ENCODE measurements at regions not wholly inside any gene's neighbourhood (a gene's known extent, or its start where the extent isn't known, plus 50 kb on each side); places are given as distances from the start of the nearest gene placed in this dataset.
A peak's percentile ranks its signal among the peaks of the same experiment; 100 is the strongest.

- H3K4me3 ChIP-seq (ENCODE audit: low read length): no peak overlapping the region
- no peaks in the 10 kb centered on the region for H3K27me3 ChIP-seq (ENCODE audit: insufficient read depth, low read depth, low read length)
- no peaks in the 10 kb centered on the region for H4K20me1 ChIP-seq (ENCODE audit: insufficient read depth)
- H3K9me3 ChIP-seq (ENCODE audit: low read length): no peaks in the 10 kb centered on the region
- H3K9ac ChIP-seq (ENCODE audit: low read length): no peak overlapping the region
- no peak overlapping the region for H3K27ac ChIP-seq (ENCODE audit: low read length)
- no peaks in the 10 kb centered on the region for H3F3A ChIP-seq (ENCODE audit: insufficient read depth, low read length, poor library complexity, severe bottlenecking)
- H3K36me3 ChIP-seq (ENCODE audit: insufficient read depth, low read length): no peaks in the 10 kb centered on the region
- no peak overlapping the region for H2AFZ ChIP-seq (ENCODE audit: low read depth, low read length)
- no peak overlapping the region for H3K4me2 ChIP-seq (ENCODE audit: low read length)
- TF ChIP-seq EP300 (conservative IDR thresholded peaks at IDR 0.05; ENCODE audit: poor library complexity, severe bottlenecking): peak; percentile 82
- no peak for TF ChIP-seq EZH2 (IDR thresholded peaks at IDR 0.05; ENCODE audit: borderline replicate concordance, insufficient read depth, low read length, poor library complexity, severe bottlenecking)
- no peak for TF ChIP-seq RAD21 (conservative IDR thresholded peaks at IDR 0.05)
- TF ChIP-seq POLR2AphosphoS5 (IDR thresholded peaks at IDR 0.05): peak; percentile 51
- no peak for TF ChIP-seq MXI1 (conservative IDR thresholded peaks at IDR 0.05; ENCODE audit: poor library complexity, severe bottlenecking)
- TF ChIP-seq CTCF (IDR thresholded peaks at IDR 0.05; ENCODE audit: poor library complexity, severe bottlenecking): no peak
- no peaks in the 10 kb centered on the region for H3K9me2 ChIP-seq (ENCODE audit: insufficient read depth, low read length)
- no peaks in the 10 kb centered on the region for H3K79me2 ChIP-seq (replicated peaks; ENCODE audit: insufficient read depth, low read length)
These were observed 394.0 kb downstream of the MEIS1 start for GRCh38 chr2:66828876-66829275.

- no peaks in the 10 kb centered on the region for H3K27me3 ChIP-seq (ENCODE audit: insufficient read depth, low read depth, low read length)
- no peaks in the 10 kb centered on the region for H3K36me3 ChIP-seq (ENCODE audit: insufficient read depth, low read length)
- no peak overlapping the region for H3K4me2 ChIP-seq (ENCODE audit: low read length)
- no peak for TF ChIP-seq SMC3 (conservative IDR thresholded peaks at IDR 0.05; ENCODE audit: poor library complexity)
- TF ChIP-seq MXI1 (conservative IDR thresholded peaks at IDR 0.05; ENCODE audit: poor library complexity, severe bottlenecking): no peak
- TF ChIP-seq TAF1 (IDR thresholded peaks at IDR 0.05; ENCODE audit: low read depth): no peak
- TF ChIP-seq POLR2AphosphoS5 (IDR thresholded peaks at IDR 0.05): no peak
- no peak for TF ChIP-seq CTCF (IDR thresholded peaks at IDR 0.05; ENCODE audit: poor library complexity, severe bottlenecking)
- TF ChIP-seq REST (IDR thresholded peaks at IDR 0.05; ENCODE audit: borderline replicate concordance): no peak
- no peak for TF ChIP-seq EZH2 (IDR thresholded peaks at IDR 0.05; ENCODE audit: borderline replicate concordance, insufficient read depth, low read length, poor library complexity, severe bottlenecking)
- TF ChIP-seq EP300 (conservative IDR thresholded peaks at IDR 0.05; ENCODE audit: poor library complexity, severe bottlenecking): no peak
- no peak for TF ChIP-seq RAD21 (conservative IDR thresholded peaks at IDR 0.05)
- no peak overlapping the region for H3K9ac ChIP-seq (ENCODE audit: low read length)
- H3K27ac ChIP-seq (ENCODE audit: low read length): no peak overlapping the region
- no peaks in the 10 kb centered on the region for H3K9me3 ChIP-seq (ENCODE audit: low read length)
- no peaks in the 10 kb centered on the region for H4K20me1 ChIP-seq (ENCODE audit: insufficient read depth)
- H3F3A ChIP-seq (ENCODE audit: insufficient read depth, low read length, poor library complexity, severe bottlenecking): no peaks in the 10 kb centered on the region
- no peak overlapping the region for H2AFZ ChIP-seq (ENCODE audit: low read depth, low read length)
- H3K9me2 ChIP-seq (ENCODE audit: insufficient read depth, low read length): no peaks in the 10 kb centered on the region
- no peaks in the 10 kb centered on the region for H3K79me2 ChIP-seq (replicated peaks; ENCODE audit: insufficient read depth, low read length)
- no peak overlapping the region for H3K4me3 ChIP-seq (ENCODE audit: low read length)
These were observed 396.0 kb downstream of the MEIS1 start for GRCh38 chr2:66830881-66831280.
